GM10248 (cell line): ENCODE measurements at regions not wholly inside any gene's neighbourhood (a gene's known extent, or its start where the extent isn't known, plus 50 kb on each side); places are given as distances from the start of the nearest gene placed in this dataset.

Experiments used
- CTCF ChIA-PET: fragments of 300-600 bp; sonication (Branson Sonifier 250); formaldehyde crosslinking; extraction: SDS; loops from one replicate; lab custom pipeline; 2021; ENCODE audit warnings: antibody characterized with exemption; lab: Yijun Ruan, JAX
- POLR2A ChIA-PET: fragments of 350-650 bp; sonication (Branson Sonifier 250); formaldehyde crosslinking; extraction: SDS; loops from one replicate; lab custom pipeline; 2020; ENCODE audit warnings: antibody characterized with exemption; lab: Yijun Ruan, JAX
- DNase-seq: peaks from one replicate; pipeline ENCODE4 v3.0.0; 2012; ENCODE audit errors: extremely low spot score
- TF ChIP-seq, protein P1 (sequence below): IDR thresholded peaks from 2 replicates; pipeline ENCODE4 v1.5.1; 2012; ENCODE audit warnings: mild to moderate bottlenecking, low read depth; ENCODE audit errors: extremely low read depth, missing control alignments, control extremely low read depth

DNA sequence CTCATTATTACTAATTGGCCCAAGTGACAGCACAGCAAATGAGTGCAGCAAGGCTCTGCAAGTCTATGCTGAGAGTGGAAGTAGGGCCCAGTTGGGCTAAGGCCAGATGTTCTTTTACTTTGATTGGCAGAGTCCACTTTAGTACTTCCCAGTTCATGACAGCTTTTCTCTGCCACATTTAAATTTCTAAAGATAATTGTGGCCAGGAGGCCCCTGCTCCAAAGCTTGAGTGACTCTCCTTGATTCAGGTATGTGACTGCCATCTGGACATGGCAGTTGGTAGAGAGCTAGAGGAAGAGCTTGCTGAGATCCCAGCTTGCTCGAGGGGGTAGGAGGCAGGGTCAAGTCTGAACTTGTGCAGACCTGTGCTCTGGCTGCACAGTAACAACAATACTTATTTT lies 154.1 kb downstream of the CARTPT start:
- CTCF ChIA-PET, result interaction anchor here (1.1 to 1.6 kb wide), 5 partner anchors 9 to 32 kb away, joined by 3 to 8 read pairs (median 3); no protein-coding TSS in a partner anchor

DNA sequence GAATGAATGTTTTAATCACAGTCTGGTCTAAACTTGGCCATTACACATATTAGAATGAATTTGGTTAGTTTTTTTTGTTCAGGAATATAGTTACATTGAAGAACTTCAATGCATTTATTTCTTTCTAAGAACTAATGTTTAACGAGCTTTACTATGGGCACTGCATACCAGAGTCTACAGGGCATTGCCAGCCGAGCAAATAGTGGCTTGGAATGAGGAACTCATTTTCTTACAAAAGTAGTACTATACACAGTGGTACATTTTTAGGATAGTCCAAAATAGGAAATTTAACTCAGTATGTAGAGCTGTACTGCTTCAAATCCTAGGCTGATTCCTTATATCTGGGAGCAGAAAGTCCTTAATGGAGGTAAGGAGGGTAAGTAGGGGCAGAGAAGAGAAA lies 155.4 kb downstream of the CARTPT start:
- TF ChIP-seq, protein P1, sequence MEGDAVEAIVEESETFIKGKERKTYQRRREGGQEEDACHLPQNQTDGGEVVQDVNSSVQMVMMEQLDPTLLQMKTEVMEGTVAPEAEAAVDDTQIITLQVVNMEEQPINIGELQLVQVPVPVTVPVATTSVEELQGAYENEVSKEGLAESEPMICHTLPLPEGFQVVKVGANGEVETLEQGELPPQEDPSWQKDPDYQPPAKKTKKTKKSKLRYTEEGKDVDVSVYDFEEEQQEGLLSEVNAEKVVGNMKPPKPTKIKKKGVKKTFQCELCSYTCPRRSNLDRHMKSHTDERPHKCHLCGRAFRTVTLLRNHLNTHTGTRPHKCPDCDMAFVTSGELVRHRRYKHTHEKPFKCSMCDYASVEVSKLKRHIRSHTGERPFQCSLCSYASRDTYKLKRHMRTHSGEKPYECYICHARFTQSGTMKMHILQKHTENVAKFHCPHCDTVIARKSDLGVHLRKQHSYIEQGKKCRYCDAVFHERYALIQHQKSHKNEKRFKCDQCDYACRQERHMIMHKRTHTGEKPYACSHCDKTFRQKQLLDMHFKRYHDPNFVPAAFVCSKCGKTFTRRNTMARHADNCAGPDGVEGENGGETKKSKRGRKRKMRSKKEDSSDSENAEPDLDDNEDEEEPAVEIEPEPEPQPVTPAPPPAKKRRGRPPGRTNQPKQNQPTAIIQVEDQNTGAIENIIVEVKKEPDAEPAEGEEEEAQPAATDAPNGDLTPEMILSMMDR, result no peak
- ChIA-PET CTCF (interaction anchor here (1.6 kb wide), 1 partner anchor 15 kb away, joined by 8 read pairs; no protein-coding TSS in a partner anchor), POLR2A (no interaction called here)
- DNase-seq, result no peak

More for the DNA sequence above, 154.1 kb downstream of the CARTPT start:
- DNase-seq, result no peak
- POLR2A ChIA-PET, result no interaction called here
- TF ChIP-seq, protein P1, result no peak

DNA sequence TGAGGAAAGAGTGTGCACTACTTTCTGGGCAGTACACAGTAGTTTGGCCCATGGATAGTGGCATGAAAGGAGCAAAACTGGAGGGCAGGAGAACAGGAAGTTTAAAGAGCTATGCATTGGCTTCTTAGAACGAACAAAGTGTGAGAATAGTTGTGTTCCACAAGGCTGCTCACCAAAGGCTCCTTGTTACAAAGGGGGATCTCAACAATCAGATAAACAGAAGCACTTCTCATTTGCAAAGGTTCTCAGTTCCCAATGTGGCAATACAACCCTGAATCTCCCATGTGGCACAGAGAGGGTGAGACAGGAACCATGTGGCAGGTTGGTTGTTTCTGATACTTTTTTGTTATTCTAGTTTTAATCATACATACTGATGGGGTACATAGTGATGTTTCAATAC lies 158.4 kb downstream of the CARTPT start:
- CTCF ChIA-PET, result interaction anchor here (1.1 to 1.5 kb wide), 3 partner anchors 10 to 20 kb away, joined by 3 to 4 read pairs (median 3); no protein-coding TSS in a partner anchor
- DNase-seq, result no peak
- TF ChIP-seq, protein P1, result no peak
- POLR2A ChIA-PET, result no interaction called here

DNA sequence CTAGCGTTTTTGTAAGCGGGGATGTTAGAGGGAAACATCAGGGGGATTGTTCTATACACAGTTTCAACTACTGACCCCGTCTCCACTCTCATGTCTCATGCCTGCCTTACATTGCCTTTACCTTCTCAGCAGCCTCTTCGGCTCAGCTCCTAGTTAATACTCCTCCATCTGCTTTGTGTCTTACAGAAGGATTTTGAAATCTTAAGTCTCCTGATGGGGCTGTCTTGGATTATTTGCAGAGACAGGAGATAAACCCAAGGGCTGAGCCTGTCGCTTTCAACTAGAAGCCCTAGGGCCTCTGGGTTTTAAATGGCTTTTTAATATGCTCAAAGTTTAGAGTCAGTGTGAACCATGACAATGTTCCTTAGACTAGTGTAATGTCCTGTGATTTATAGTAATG lies 161.5 kb downstream of the CARTPT start:
- ChIA-PET CTCF (no interaction called here), POLR2A (no interaction called here)
- DNase-seq, result no peak
- TF ChIP-seq, protein P1, result no peak

DNA sequence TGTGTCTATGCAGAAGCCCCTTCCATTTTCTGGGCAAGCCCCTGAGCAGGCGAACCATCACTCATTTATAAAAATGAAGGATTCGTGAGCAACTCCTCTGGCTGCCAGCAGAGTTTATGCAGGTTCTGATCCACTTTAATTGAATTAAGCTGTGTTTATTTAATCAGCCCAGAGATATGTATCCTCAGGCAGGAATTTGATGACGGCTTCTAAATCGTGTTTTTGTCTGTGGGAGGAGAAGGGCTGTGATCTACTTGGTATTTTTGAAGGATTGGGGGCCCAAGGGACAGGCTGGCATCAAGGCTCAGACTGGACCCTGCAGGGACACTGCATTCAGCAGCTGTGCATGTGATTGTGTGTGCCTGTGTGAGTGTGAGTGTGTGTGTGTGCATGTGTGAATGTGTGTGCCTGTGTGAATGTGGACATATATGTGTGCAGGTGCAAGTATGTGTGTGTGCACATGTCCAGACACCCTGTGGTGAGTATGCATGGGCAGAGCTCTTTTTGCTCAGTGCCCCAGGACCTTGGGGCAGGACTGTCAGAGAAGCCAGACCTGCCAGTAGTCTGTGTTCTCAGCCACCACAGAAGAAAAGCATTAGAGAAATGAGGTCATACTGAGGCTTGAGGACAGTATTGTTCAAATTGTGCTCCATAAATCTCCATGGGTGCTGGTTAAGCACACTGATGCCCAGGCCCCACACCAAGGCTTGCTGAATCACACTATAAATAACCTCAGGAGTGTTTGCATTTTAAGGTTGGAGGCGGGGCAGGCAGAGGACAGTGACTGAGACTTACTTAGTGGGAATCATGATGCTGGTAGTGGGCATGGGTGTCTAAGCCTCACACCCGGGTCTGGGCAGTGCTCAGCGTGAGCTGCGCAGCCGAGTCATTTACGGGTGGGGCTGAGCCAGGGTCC lies 164.0 kb downstream of the CARTPT start:
- TF ChIP-seq, protein P1, result no peak
- ChIA-PET POLR2A (no interaction called here), CTCF (no interaction called here)
- no peak for DNase-seq

DNA sequence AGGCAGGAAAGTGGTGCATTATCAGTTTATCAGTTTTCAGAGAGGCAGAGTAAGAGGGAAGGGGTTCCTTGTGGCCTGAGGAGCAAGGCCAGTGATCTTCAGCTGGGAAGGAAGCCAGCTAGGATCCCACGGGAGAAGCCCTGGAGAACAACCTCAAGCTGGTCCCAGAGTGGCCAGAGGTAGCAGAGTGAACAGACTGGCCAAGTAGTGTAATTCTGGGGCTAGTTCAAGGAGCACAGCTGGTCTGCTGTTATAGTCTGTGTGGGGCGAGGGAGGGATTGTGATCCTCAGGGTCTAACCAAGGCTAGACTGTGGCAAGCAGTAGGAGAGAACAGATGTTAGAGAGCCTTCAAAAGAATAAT lies 164.6 kb downstream of the CARTPT start:
- DNase-seq, result no peak
- TF ChIP-seq, protein P1, result no peak
- POLR2A ChIA-PET, result no interaction called here
- CTCF ChIA-PET, result no interaction called here
